CD4-positive, CD25-positive, alpha-beta regulatory T cell (primary cell): ENCODE measurements at regions not wholly inside any gene's neighbourhood (a gene's known extent, or its start where the extent isn't known, plus 50 kb on each side); places are given as distances from the start of the nearest gene placed in this dataset.

Experiments used
- ATAC-seq, 2 donors: fragments of 150-1000 bp; cut with Tn5 transposase; one replicate each; pipeline ENCODE4 v1.10.0; 2021; ENCODE audit warnings: low read depth in 2 of 2, moderate number of reproducible peaks in 2 of 2, moderate library complexity in 1 of 2
- DNase-seq, 3 donors: peaks; one replicate each; pipeline versions ENCODE4 v3.0.0 to v3.0.0-alpha.2; 2012 to 2022; ENCODE audit warnings: mixed read lengths in 1 of 3
- H3K27ac ChIP-seq: one replicate; pipeline ENCODE4 v1.7.0; 2013; ENCODE audit warnings: mild to moderate bottlenecking, low read length; ENCODE audit not compliant: insufficient read depth, poor library complexity, severe bottlenecking
- H3K27me3 ChIP-seq: one replicate; pipeline ENCODE4 v1.7.0; 2013; ENCODE audit warnings: low read length; ENCODE audit not compliant: control insufficient read depth, insufficient read depth
- H3K36me3 ChIP-seq: one replicate; pipeline ENCODE4 v1.7.0; 2013; ENCODE audit warnings: mild to moderate bottlenecking, low read length, moderate library complexity; ENCODE audit not compliant: control insufficient read depth, insufficient read depth
- H3K4me1 ChIP-seq: 2 replicates; pipeline ENCODE4 v1.7.0; 2013; ENCODE audit warnings: mild to moderate bottlenecking, low read length; ENCODE audit not compliant: insufficient read depth, control insufficient read depth, poor library complexity, severe bottlenecking
- H3K4me3 ChIP-seq: one replicate; pipeline ENCODE4 v1.7.0; 2013; ENCODE audit warnings: low read depth, mild to moderate bottlenecking, low read length, moderate library complexity
- H3K9me3 ChIP-seq, 2 experiments: 1 replicate in 1 of 2; 2 replicates in 1 of 2; pipeline ENCODE4 v1.7.0; 2013; ENCODE audit warnings: low read length in 2 of 2, mild to moderate bottlenecking in 1 of 2, moderate library complexity in 1 of 2; ENCODE audit not compliant: control insufficient read depth in 2 of 2
- H3K27ac Mint-ChIP-seq, 3 donors: one replicate each; pipeline ENCODE4 v1.8.0; 2020 to 2022; ENCODE audit warnings: mild to moderate bottlenecking in 3 of 3, mixed read lengths in 3 of 3, moderate library complexity in 2 of 3
- H3K27me3 Mint-ChIP-seq: one replicate; pipeline ENCODE4 v1.8.0; 2022; ENCODE audit warnings: mild to moderate bottlenecking, mixed read lengths
- H3K36me3 Mint-ChIP-seq: one replicate; pipeline ENCODE4 v1.8.0; 2020; ENCODE audit warnings: mixed read lengths
- H3K4me1 Mint-ChIP-seq, 4 donors: one replicate each; pipeline ENCODE4 v1.8.0; 2020 to 2022; ENCODE audit warnings: mixed read lengths in 4 of 4, mild to moderate bottlenecking in 1 of 4
- H3K4me3 Mint-ChIP-seq, 4 donors: one replicate each; pipeline ENCODE4 v1.8.0; 2020 to 2022; ENCODE audit warnings: mild to moderate bottlenecking in 4 of 4, mixed read lengths in 4 of 4, moderate library complexity in 3 of 4
- H3K9me3 Mint-ChIP-seq, 7 donors: one replicate each; pipeline ENCODE4 v1.8.0; 2020 to 2022; ENCODE audit warnings: mixed read lengths in 7 of 7, mild to moderate bottlenecking in 3 of 7, moderate library complexity in 2 of 7

GRCh38 chr2:146624430-146625160, 1220.2 kb upstream of the ACVR2A start:
- Histone ChIP-seq H3K4me1 (no peaks in the 10 kb centered on the region), H3K27ac (no peak overlapping the region), H3K9me3 (no peaks in the 10 kb centered on the region), H3K36me3 (no peaks in the 10 kb centered on the region), H3K27me3 (no peaks in the 10 kb centered on the region), H3K4me3 (no peak overlapping the region)
- no peaks in the 10 kb centered on the region for H3K36me3 Mint-ChIP-seq
- no peaks in the 10 kb centered on the region for H3K4me1 Mint-ChIP-seq
- no peak overlapping the region for H3K4me3 Mint-ChIP-seq
- H3K27ac Mint-ChIP-seq = no peak overlapping the region
- no peaks in the 10 kb centered on the region for H3K27me3 Mint-ChIP-seq
- peaks cover 0 to 5% (median 1%) of the 10 kb centered on the region in 7 donors for H3K9me3 Mint-ChIP-seq
- no peak for ATAC-seq
- DNase-seq = no peak

- no peaks in the 10 kb centered on the region for H3K9me3 ChIP-seq
- Mint-ChIP-seq H3K4me1 (no peaks in the 10 kb centered on the region), H3K27me3 (no peaks in the 10 kb centered on the region), H3K27ac (no peak overlapping the region), H3K36me3 (no peaks in the 10 kb centered on the region), H3K4me3 (peak overlapping the region in 1 of 4 donors; percentile 51), H3K9me3 (peaks cover 0 to 5% (median 3%) of the 10 kb centered on the region in 7 donors)
- H3K36me3 ChIP-seq = no peaks in the 10 kb centered on the region
- ATAC-seq (no peak), DNase-seq (no peak)
- no peaks in the 10 kb centered on the region for H3K27me3 ChIP-seq
- no peaks in the 10 kb centered on the region for H3K4me1 ChIP-seq
- H3K4me3 ChIP-seq = no peak overlapping the region
- H3K27ac ChIP-seq = no peak overlapping the region
These were observed 1221.1 kb upstream of the ACVR2A start for GRCh38 chr2:146623771-146624170.

GRCh38 chr2:146621656-146622055, 1223.2 kb upstream of the ACVR2A start:
- no peak for ATAC-seq
- Mint-ChIP-seq H3K27ac (no peak overlapping the region), H3K36me3 (no peaks in the 10 kb centered on the region), H3K4me3 (no peak overlapping the region), H3K4me1 (no peaks in the 10 kb centered on the region), H3K9me3 (peaks cover 0 to 16% (median 5%) of the 10 kb centered on the region in 7 donors), H3K27me3 (no peaks in the 10 kb centered on the region)
- H3K27ac ChIP-seq = no peak overlapping the region
- no peak for DNase-seq
- no peaks in the 10 kb centered on the region for H3K27me3 ChIP-seq
- no peaks in the 10 kb centered on the region for H3K36me3 ChIP-seq
- no peaks in the 10 kb centered on the region for H3K4me1 ChIP-seq
- no peak overlapping the region for H3K4me3 ChIP-seq
- H3K9me3 ChIP-seq = no peaks in the 10 kb centered on the region

- no peaks in the 10 kb centered on the region for H3K36me3 ChIP-seq
- H3K4me3 ChIP-seq = no peak overlapping the region
- ATAC-seq = no peak
- Mint-ChIP-seq H3K36me3 (no peaks in the 10 kb centered on the region), H3K27me3 (no peaks in the 10 kb centered on the region), H3K9me3 (peaks cover 0 to 20% (median 6%) of the 10 kb centered on the region in 7 donors), H3K4me3 (no peak overlapping the region), H3K27ac (no peak overlapping the region), H3K4me1 (no peaks in the 10 kb centered on the region)
- H3K27me3 ChIP-seq = no peaks in the 10 kb centered on the region
- H3K4me1 ChIP-seq = no peaks in the 10 kb centered on the region
- H3K27ac ChIP-seq = no peak overlapping the region
- no peaks in the 10 kb centered on the region for H3K9me3 ChIP-seq
- no peak for DNase-seq
These were observed 1229.1 kb upstream of the ACVR2A start for GRCh38 chr2:146615778-146616177.

GRCh38 chr2:146608490-146608889, 1236.3 kb upstream of the ACVR2A start:
- Mint-ChIP-seq H3K36me3 (no peaks in the 10 kb centered on the region), H3K4me3 (no peak overlapping the region), H3K4me1 (no peaks in the 10 kb centered on the region), H3K27ac (no peak overlapping the region), H3K27me3 (no peaks in the 10 kb centered on the region), H3K9me3 (peaks cover 0 to 2% (median 0%) of the 10 kb centered on the region in 7 donors)
- no peaks in the 10 kb centered on the region for H3K27me3 ChIP-seq
- no peak overlapping the region for H3K27ac ChIP-seq
- ATAC-seq (no peak), DNase-seq (no peak)
- no peaks in the 10 kb centered on the region for H3K36me3 ChIP-seq
- H3K4me1 ChIP-seq = no peaks in the 10 kb centered on the region
- no peak overlapping the region for H3K4me3 ChIP-seq
- H3K9me3 ChIP-seq = no peaks in the 10 kb centered on the region

- no peaks in the 10 kb centered on the region for H3K4me1 Mint-ChIP-seq
- no peak overlapping the region for H3K27ac Mint-ChIP-seq
- Histone ChIP-seq H3K27ac (no peak overlapping the region), H3K4me1 (no peaks in the 10 kb centered on the region), H3K4me3 (no peak overlapping the region), H3K27me3 (no peaks in the 10 kb centered on the region), H3K9me3 (no peaks in the 10 kb centered on the region), H3K36me3 (no peaks in the 10 kb centered on the region)
- ATAC-seq (no peak), DNase-seq (no peak)
- H3K9me3 Mint-ChIP-seq = peaks cover 0 to 2% (median 0%) of the 10 kb centered on the region in 7 donors
- no peak overlapping the region for H3K4me3 Mint-ChIP-seq
- H3K27me3 Mint-ChIP-seq = no peaks in the 10 kb centered on the region
- no peaks in the 10 kb centered on the region for H3K36me3 Mint-ChIP-seq
These were observed 1240.3 kb upstream of the ACVR2A start for GRCh38 chr2:146604521-146604920.

GRCh38 chr2:146602856-146603255, 1242.0 kb upstream of the ACVR2A start:
- DNase-seq = no peak
- Histone ChIP-seq H3K4me1 (no peaks in the 10 kb centered on the region), H3K9me3 (no peaks in the 10 kb centered on the region), H3K4me3 (no peak overlapping the region), H3K27ac (no peak overlapping the region), H3K36me3 (no peaks in the 10 kb centered on the region), H3K27me3 (no peaks in the 10 kb centered on the region)
- no peaks in the 10 kb centered on the region for H3K27me3 Mint-ChIP-seq
- no peak overlapping the region for H3K27ac Mint-ChIP-seq
- peaks cover 0 to 3% (median 0%) of the 10 kb centered on the region in 7 donors for H3K9me3 Mint-ChIP-seq
- no peak overlapping the region for H3K4me3 Mint-ChIP-seq
- no peak for ATAC-seq
- H3K36me3 Mint-ChIP-seq = no peaks in the 10 kb centered on the region
- no peaks in the 10 kb centered on the region for H3K4me1 Mint-ChIP-seq

GRCh38 chr2:146602383-146602782, 1242.4 kb upstream of the ACVR2A start:
- H3K4me1 ChIP-seq = no peaks in the 10 kb centered on the region
- Mint-ChIP-seq H3K4me3 (no peak overlapping the region), H3K4me1 (no peaks in the 10 kb centered on the region), H3K27me3 (no peaks in the 10 kb centered on the region), H3K9me3 (peaks cover 0 to 3% (median 0%) of the 10 kb centered on the region in 7 donors), H3K27ac (no peak overlapping the region), H3K36me3 (no peaks in the 10 kb centered on the region)
- no peak overlapping the region for H3K4me3 ChIP-seq
- H3K27ac ChIP-seq = no peak overlapping the region
- H3K9me3 ChIP-seq = no peaks in the 10 kb centered on the region
- no peaks in the 10 kb centered on the region for H3K36me3 ChIP-seq
- ATAC-seq (no peak), DNase-seq (no peak)
- H3K27me3 ChIP-seq = no peaks in the 10 kb centered on the region
